ENCODE measurements at regions not wholly inside any gene's neighbourhood (a gene's known extent, or its start where the extent isn't known, plus 50 kb on each side); places are given as distances from the start of the nearest gene placed in this dataset.

- Histone ChIP-seq H3K4me1 (peaks cover 10 to 12% (median 12%) of the 10 kb centered on the region in 9 donors), H3K36me3 (no peaks in the 10 kb centered on the region), H3K4me3 (no peak overlapping the region), H3K27ac (no peak overlapping the region), H3K9me3 (no peaks in the 10 kb centered on the region), H3K27me3 (peaks cover 0 to 11% (median 0%) of the 10 kb centered on the region in 7 donors)
- DNase-seq = no peak
- no peak for ATAC-seq
- WGBS, 2 donors = 84 to 93% methylated on average over 5 of the region's 5 CpGs
- intact Hi-C loops (cut with DNase I) = no loop called here
- TF ChIP-seq, protein P1, sequence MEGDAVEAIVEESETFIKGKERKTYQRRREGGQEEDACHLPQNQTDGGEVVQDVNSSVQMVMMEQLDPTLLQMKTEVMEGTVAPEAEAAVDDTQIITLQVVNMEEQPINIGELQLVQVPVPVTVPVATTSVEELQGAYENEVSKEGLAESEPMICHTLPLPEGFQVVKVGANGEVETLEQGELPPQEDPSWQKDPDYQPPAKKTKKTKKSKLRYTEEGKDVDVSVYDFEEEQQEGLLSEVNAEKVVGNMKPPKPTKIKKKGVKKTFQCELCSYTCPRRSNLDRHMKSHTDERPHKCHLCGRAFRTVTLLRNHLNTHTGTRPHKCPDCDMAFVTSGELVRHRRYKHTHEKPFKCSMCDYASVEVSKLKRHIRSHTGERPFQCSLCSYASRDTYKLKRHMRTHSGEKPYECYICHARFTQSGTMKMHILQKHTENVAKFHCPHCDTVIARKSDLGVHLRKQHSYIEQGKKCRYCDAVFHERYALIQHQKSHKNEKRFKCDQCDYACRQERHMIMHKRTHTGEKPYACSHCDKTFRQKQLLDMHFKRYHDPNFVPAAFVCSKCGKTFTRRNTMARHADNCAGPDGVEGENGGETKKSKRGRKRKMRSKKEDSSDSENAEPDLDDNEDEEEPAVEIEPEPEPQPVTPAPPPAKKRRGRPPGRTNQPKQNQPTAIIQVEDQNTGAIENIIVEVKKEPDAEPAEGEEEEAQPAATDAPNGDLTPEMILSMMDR (IDR thresholded peaks at IDR 0.05) = no peak
Measured at GRCh38 chr10:124161601-124162000, 68.2 kb upstream of the CHST15 start.

- H3K27ac ChIP-seq = no peak overlapping the region
- peaks cover 13 to 18% (median 17%) of the 10 kb centered on the region in 9 donors for H3K4me1 ChIP-seq
- no peaks in the 10 kb centered on the region for H3K9me3 ChIP-seq
- TF ChIP-seq, protein P1 (IDR thresholded peaks at IDR 0.05) = no peak
- no peak for DNase-seq
- WGBS, 2 donors = 80 to 85% methylated on average over 13 of the region's 13 CpGs
- H3K4me3 ChIP-seq = no peak overlapping the region
- H3K27me3 ChIP-seq = peaks cover 0 to 11% (median 0%) of the 10 kb centered on the region in 7 donors
- H3K36me3 ChIP-seq = no peaks in the 10 kb centered on the region
- intact Hi-C loops (cut with DNase I) = no loop called here
- ATAC-seq = no peak
Measured at GRCh38 chr10:124160943-124161582, 67.7 kb upstream of the CHST15 start.

DNA sequence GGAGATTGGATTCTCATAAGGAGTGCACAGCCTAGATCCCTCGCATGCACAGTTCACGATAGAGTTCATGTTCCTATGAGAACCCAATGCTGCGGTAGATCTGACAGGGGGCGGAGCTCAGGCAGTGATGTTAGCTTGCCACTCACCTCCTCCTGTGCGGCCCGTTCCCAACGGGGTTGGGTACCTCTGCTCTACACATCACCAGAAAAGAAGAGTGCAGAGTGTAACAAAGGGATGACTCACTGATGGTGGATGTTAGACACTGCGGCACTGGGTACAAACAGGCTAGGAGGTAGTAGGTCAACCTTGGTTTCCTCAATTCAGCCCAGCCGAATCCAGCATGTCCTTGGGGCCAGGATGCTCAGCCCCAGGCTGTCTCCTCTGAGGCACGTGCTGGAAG, 66.8 kb upstream of the CHST15 start:
- H3K27me3 ChIP-seq = peaks cover 0 to 11% (median 0%) of the 10 kb centered on the region in 7 donors
- intact Hi-C loops (cut with DNase I) = no loop called here
- ATAC-seq (no peak), DNase-seq (no peak)
- TF ChIP-seq, protein P1 (IDR thresholded peaks at IDR 0.05) = no peak
- H3K36me3 ChIP-seq = no peaks in the 10 kb centered on the region
- no peaks in the 10 kb centered on the region for H3K9me3 ChIP-seq
- no peak overlapping the region for H3K4me3 ChIP-seq
- no peak overlapping the region for H3K27ac ChIP-seq
- WGBS, 2 donors = 75% methylated on average over 10 of the region's 10 CpGs
- peaks cover 19 to 25% (median 23%) of the 10 kb centered on the region in 9 donors for H3K4me1 ChIP-seq

- WGBS, 2 donors = 77 to 80% methylated on average over 5 of the region's 5 CpGs
- no peak for ATAC-seq
- H3K27me3 ChIP-seq = peaks cover 0 to 11% (median 0%) of the 10 kb centered on the region in 7 donors
Measured at GRCh38 chr10:124159153-124159552, 65.8 kb upstream of the CHST15 start.

More at GRCh38 chr10:124159153-124159552, 65.8 kb upstream of the CHST15 start:
- H3K27ac ChIP-seq = no peak overlapping the region
- intact Hi-C loops (cut with DNase I) = no loop called here
- H3K36me3 ChIP-seq = no peaks in the 10 kb centered on the region
- no peak for DNase-seq
- no peaks in the 10 kb centered on the region for H3K9me3 ChIP-seq
- TF ChIP-seq, protein P1 (IDR thresholded peaks at IDR 0.05) = no peak
- H3K4me3 ChIP-seq = no peak overlapping the region
- peaks cover 19 to 25% (median 23%) of the 10 kb centered on the region in 9 donors for H3K4me1 ChIP-seq

All from heart right ventricle (tissue), 16 donors.